GM18507 (cell line): ENCODE measurements at regions not wholly inside any gene's neighbourhood (a gene's known extent, or its start where the extent isn't known, plus 50 kb on each side); places are given as distances from the start of the nearest gene placed in this dataset.

ENCODE experiments used
- DNase-seq: peaks from one replicate; pipeline ENCODE4 v3.0.0; 2011; ENCODE audit warnings: low read depth; ENCODE audit not compliant: insufficient read length; ENCODE audit errors: extremely low spot score
- FAIRE-seq: peaks from 2 replicates; lab custom pipeline; 2011; peaks lifted over from hg19 to GRCh38; lab: Jason Lieb, UNC

DNA sequence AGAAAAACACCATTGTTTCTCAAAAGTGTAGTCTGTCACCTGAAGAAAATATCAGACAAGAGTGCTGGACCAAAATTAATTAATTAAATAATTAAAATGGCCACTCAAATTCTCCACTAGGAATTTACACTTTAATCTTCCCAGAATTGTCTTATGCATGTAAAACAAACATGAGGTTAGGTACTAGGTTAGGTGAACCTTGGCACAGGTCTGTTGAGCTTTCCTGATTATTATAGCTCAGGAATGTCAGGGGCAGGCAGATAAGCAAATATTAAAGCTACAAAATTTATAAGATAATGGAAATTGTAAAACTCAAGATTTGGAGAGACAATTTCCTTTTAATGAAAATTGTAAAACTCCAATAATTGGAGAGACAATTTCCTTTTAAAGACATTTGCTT lies 253.2 kb downstream of the BMP4 start:
- no peak for DNase-seq
- no peak for FAIRE-seq

DNA sequence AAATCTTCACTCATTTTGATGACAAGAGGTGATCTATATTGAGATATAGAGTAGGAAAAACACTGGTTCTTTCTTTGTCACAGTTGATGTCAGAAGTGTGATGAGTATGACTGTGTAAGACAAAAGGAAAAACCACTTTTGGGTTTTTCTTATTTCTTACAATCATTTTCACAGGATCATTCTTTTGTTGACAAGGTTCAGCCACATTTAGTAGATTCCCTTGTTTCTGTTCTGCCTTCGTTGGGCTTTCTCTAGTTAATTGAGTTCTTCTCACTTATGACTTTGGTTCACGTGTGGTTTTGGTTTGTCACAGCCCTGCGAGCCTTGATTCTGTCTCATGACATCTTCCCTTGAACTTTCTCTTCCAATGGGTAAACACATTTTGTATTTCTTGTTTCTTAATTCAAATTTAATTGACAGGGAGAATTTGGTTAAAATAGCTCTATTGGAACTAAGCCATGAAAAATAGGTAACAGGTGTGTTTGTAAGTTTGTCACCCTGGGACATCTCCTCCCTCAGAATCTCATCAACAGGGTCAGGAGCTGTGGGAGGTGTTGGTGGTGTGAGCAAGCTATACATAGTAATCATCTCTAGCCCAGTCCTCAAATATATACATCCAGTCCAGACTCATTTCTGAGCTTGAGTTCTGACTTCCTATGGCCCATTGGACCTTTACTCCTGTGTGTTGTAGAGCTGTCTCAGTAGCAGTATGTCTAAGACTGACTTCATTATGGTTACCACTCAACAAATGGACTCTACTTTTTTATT lies 255.3 kb downstream of the BMP4 start:
- DNase-seq (no peak), FAIRE-seq (peak; percentile 76)

DNA sequence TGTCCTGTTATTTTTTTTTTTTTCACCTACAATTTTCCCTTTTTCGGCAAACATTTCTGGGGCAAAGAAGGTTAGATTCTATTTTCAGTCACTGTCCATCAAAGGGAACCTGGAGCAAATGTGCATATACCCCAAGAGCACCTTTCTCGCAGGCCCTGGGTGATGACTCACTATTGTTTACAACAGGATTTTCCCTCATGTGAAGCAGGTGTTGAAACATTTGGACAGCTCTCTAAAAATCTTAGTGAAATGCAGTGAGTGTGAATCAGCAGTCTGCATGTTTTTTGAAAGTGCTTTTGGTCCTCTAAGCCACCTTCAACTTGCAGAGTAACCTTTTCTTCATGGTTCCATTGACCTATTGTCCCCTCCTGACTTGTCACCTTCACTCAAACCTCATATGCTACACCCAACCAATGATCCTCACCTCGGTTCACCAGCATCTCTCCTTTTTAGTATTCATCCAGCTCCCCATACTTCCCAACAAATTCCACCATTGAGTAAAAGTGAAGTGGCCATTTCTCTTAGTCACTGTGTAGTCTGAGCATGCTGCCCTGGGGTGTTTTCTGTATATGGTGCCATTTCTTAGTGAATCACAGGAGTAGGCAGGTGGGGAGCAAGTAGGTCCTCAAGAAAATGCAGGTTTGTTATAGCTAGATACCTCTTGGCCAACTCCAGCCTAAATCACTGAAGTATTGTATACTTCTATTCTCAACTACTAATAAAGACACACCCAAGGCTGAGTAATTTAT lies 260.2 kb downstream of the BMP4 start:
- DNase-seq (no peak), FAIRE-seq (no peak)

DNA sequence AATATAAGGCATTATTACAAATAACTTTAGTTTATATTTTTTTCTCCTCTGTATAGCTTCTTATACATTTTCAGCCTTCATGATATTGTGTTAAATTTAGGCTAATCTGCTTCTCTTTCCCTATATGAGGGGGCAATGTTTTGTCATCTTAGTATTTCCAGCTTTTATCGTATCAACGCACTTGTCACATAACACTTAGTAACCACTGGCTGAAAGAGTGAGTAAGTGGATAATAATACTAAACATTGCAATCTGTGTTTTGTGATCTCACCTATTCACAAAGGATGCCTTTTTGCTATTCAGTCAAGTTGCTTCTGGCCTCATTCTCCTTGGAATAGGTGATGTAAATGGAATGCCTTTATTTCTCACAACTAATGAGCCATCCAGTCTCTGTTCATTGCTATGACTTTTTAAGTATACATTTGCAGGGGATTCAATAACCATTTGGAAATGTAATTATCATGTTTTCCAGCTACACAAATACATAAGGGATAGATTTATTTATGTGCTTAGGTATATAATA lies 260.9 kb downstream of the BMP4 start:
- FAIRE-seq (no peak), DNase-seq (no peak)

DNA sequence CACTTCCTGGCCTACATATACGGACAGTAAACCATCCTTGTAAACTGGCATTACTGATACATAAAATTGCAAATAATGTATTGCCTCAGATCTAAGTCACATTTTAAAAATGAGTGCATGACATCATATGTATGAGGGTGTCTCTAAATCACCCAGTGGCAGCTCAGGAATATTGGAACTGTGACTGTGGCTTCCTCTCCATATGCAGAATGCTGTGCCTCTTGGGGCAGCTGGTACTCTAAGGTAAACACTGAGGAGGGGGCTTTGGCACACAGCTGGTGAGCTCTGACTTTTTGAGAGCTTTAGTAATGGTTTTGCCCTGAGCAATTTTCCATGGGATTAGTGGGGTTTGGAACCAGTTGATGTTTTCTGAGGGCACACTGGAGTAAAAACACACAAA lies 263.7 kb downstream of the BMP4 start:
- no peak for FAIRE-seq
- DNase-seq: no peak

DNA sequence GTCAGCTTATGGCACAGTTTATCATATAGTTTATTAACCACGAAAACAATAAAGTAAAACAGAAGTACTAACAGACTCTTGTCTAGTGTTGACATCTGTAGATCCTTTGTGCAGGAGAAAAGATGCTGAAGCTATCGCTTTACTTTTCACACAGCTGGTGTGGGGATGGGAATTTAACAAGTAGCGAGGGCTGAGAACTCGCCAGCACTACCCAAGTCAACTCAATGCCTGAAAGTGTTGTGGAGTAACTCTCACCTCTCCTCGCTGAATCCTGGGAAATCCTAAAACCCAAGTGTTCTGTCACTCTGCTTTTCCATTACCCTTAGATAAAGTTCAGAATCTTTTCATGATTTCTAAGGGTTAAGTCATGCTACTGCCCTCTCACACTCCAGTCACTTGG lies 264.2 kb downstream of the BMP4 start:
- DNase-seq: no peak
- no peak for FAIRE-seq

DNA sequence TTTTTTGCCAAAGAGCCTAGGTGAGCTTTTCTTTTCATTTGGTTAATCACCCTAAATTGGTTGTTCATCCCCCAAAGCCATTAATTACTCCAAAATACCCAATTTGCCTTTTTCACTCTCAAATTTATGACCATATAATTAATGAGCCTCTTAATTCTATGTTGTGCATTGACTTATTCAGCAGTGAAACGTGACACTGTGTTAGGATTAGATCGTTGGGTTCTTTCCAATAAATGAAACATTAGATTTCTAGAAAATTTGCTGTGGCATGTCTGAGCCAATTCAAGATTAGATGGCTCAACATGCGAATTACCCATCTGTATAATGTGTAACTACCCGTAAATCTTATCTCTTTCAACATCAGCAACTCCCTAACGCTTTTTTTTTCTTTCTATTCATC lies 273.4 kb downstream of the BMP4 start:
- DNase-seq: no peak

DNA sequence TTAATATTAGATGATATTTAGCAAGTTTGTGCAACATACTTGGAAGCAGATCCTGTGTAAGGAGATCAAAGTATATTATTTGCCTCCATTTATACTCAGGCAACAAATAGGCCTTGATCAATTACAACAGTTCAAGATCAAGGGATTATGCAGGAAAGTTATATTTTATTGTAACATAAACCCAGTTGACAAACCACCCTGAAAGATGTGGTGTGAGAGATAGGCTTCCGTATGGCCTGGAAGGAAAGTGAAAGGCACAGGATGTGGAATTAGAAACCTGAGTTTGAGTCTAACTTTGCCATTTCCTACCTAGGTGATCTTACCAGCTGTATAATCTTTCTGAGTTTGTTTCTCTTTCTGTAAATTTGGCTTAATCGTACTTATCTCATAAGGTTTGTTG lies 284.1 kb downstream of the BMP4 start:
- FAIRE-seq (no peak), DNase-seq (no peak)

More for the DNA sequence above, 273.4 kb downstream of the BMP4 start:
- FAIRE-seq: no peak

DNA sequence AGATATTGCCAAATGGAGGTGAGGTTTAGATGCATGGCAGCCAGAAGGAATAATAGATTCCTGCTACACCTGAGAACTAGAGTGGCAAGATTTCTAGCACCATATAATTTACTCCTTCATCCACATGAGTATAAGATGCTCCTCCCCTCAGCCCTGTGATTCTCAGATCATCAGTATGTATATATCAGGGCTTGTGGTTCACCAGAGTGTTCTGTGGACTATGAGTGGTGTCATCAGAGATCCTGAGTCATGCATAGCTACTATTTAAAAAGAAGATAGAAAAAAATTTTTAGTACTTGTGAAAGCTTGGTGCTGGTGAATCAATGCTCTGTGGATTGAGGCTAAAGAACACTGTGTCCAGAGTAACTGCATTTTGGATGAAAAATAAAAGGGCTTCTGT lies 285.9 kb downstream of the BMP4 start:
- FAIRE-seq: no peak
- no peak for DNase-seq

DNA sequence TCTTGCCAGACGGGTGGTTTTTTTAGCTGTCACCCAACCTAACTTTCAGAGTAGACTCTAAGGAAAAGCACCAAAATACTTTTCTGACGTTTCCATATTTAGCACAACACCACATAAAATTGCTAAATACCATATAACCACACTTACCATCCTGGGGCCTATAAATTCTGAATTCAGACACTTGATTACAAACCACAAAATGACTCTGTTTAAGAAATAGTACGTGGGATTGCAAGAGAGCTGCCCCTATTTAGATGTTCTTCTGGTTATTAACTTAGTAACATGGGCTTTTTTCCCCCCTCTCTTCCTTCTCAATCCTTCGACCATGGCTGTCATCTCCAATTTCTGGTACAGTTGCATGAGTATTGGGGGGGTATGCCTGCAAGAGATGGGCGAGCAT lies 287.7 kb downstream of the BMP4 start:
- DNase-seq: no peak
- no peak for FAIRE-seq

DNA sequence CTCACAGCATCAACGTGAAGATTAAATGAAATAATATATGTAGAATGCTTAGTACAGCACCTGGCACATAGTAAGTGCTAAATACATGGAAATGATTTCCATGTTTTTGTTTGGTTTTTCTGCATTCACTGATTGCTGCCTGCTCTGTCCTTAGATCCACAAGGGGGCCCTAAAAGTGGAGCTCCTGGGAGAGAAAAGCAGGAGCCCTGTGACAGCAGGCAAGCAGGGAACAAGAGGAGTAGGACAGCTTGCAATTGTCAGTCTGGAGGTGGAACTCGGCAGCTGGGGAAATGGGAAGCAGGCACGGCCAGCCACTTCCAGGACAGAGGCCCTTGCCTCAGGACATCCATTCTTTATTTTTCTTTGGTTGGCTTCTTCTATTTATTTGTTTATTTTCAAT lies 292.9 kb downstream of the BMP4 start:
- FAIRE-seq (no peak), DNase-seq (no peak)

DNA sequence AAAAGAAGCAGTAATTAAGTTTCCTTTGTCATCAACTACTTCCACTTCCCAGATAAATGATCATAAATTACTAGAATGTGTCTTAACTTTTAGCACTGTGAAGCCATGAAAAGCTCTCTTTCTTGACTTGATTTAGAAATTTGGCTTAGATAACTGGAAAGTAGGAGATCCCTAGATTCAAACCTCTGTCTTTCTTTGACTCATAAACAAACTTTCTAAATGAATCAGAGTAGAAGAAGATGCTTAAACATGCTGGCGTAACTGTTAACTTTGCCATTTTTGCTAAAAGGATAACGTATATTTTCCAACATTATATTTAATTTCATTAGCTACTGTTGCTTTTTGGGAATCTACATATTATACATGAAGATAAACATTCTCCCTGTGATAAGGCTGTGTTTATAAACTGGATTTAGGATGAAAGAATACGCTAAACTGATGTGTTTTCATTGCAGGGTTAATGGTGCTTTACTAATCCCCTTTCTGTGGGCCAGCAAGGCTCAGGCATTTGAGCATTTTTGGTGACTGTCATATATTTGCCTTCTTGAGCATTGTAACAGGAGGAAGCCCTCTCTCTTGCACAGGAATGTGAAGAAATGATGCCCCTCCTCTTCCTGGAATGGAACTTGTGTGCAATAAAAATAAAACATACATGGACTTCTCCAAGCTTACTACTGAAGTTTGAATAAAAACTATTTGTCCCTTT lies 301.4 kb downstream of the BMP4 start:
- DNase-seq (no peak), FAIRE-seq (peak; percentile 38)

DNA sequence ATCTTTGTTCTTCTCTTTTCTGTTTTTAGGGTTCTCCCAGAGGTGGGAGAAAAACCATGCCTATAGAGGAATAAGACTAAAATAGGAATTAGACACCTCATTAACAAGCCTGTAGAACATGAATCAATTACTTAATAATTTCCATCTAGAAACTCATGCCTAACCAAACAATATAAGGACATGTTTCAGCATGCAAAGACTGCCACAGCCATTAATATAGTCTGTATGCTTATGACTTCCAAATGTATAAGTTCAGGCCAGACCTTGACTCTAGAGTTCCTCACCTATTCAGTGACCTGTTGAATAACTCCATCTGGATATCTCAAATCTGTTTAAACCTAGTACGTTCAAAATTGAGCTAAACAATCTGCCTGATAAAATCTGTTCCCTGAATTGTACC lies 304.6 kb downstream of the BMP4 start:
- FAIRE-seq: no peak
- no peak for DNase-seq

DNA sequence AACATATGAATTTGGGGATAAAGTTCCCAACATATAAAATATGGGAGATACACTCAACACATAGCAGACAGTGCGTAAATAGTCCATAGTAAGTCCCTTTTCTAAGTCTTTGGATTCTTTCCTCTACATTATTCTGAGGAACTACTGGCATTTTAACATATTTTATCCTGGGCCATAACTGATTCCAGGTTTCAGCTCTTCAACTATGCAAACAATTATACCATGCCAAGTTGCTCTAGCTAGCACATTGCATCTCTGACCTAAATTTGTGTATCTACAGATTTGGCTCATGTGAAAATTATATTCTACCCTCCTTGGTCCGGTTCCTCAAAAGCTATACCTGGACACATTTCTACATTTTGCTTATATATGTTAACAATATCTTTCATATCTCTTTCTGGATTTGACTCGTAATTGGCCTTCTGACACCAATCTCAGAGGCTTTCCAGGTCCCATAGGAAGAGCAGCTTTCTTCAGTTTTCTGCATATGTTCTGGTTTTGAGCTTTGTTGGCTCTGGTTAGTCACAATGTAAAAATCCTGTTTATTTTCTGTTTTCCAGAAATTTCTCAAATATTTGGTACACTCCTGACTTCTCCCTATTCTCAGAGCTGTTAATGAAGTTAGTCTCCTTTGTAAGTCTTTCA lies 305.4 kb downstream of the BMP4 start:
- no peak for FAIRE-seq
- no peak for DNase-seq

DNA sequence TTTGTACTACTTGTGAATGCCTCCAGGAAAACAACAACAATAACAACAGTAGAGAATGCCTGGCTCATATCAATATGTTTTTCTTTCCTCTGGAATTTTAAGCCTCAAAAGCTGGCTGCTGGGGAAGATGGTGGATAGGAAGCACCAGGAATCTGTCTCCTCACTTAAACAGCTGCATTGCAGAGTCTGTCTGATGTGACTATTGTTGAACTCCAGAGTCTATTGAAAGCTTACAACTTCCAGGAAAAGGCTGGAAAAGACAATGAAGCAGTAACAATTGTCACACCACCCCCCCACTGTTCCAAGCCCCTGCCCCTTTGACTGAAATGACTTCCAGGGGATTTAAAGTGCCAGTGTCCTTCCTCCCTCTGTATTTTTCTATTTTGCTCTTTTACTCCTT lies 309.7 kb downstream of the BMP4 start:
- FAIRE-seq (no peak), DNase-seq (no peak)

DNA sequence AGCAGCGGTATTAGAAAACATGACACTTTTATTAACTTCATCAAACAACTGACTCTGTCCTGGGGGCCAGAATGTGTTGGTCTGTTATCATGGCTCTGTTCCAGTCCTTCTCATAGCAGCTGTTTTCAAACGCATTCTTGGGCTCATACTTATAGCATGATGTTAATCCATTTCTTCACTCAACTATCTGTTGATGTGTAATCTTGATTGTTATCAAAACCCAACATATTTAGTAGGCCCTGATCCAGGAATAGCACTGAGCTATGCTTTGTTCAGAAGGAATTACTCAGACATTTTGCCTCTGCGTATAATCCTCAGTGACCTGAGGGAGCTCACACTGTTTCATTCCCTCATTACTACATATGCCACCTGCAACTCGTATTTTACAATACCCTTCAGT lies 315.9 kb downstream of the BMP4 start:
- DNase-seq (no peak), FAIRE-seq (no peak)

DNA sequence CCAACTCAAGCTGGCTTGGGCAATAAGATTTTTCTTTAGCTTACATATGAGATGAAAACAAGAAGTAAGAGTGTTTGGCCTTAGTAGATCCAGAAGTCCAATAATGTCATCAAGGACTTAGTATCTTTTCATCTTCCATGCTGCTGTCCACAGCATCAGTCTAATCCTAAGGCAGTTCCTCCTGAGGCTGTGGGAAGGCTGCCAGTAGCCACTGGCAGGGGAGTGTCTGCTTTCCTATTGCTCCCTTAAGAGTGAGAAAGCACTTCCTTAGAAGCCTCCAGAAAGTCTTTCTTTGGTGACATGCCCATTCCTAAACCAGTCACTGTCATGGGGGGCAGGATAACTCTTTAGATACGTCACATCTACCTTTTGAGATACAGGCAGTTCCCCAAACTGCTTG lies 317.7 kb downstream of the BMP4 start:
- no peak for DNase-seq

DNA sequence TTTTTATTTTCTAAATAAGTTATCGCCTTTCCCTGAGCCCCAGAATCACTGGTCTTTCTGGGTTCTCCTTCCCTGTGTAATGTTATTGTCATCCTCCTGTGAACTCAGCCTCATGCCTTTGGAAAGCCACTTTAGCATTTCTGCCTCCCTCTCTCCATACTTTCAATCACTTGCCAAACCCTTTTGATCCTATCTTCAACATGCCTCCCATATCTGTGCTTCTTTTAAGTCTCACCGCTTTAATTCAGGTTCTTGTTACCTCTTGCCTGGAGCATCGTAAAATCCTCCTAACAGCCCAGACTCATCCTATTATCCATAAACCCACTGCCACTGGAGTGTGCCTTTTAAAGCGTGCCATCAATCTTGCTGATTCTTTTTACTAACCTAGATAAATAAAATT lies 321.8 kb downstream of the BMP4 start:
- DNase-seq (no peak), FAIRE-seq (no peak)

More for the DNA sequence above, 317.7 kb downstream of the BMP4 start:
- no peak for FAIRE-seq

DNA sequence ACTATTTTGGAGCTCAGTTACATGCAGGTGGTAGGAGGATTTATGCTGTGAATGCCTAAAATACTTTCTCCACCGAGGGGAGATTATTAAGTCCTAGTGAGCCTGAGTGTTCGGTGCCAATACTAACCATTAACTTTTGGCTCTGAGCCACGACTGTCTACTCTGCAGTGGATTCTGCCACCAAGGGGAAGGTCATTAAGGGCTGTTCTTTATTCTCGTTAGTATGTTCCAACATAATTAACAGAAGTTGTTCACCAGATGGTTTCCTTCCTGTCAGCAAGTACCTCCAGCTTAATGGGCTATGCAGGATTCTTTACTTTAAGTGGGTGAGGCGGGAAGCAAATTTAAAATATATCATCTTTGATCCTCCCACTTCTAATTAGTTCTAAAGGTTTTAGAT lies 326.3 kb downstream of the BMP4 start:
- DNase-seq: no peak
- no peak for FAIRE-seq
